CD4-positive, alpha-beta T cell treated with Interleukin-1 beta for 1 hour (primary cell): ENCODE measurements at regions not wholly inside any gene's neighbourhood (a gene's known extent, or its start where the extent isn't known, plus 50 kb on each side); places are given as distances from the start of the nearest gene placed in this dataset.

Source experiments
- DNase-seq, 2 donors: peaks; one replicate each; pipeline ENCODE4 v3.0.0-alpha.2; 2020 to 2022

GRCh38 chr12:77619425-77619824 is 211.3 kb upstream of the NAV3 start:
- DNase-seq = no peak

DNA sequence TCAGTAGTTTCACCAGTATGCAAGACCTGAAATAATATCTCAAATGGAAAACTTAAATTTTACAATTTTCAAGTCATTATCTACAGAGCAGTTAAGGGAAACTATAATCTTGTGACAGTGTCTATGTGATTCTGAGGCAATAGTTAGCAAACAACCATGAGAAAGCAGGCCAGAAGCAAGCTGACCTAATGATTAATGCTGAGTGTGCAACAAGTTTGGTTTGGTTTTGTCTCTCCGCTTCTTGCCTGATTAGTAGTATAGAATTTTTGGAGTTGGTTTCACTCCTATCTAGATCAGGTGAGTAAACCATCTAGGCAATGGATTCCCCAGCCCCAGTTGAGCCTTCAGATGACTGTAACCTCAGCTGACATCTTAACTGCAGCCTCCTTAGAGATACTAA is 212.9 kb upstream of the NAV3 start:
- DNase-seq = no peak

- no peak for DNase-seq
These were observed 215.4 kb upstream of the NAV3 start for GRCh38 chr12:77615332-77615731.

DNA sequence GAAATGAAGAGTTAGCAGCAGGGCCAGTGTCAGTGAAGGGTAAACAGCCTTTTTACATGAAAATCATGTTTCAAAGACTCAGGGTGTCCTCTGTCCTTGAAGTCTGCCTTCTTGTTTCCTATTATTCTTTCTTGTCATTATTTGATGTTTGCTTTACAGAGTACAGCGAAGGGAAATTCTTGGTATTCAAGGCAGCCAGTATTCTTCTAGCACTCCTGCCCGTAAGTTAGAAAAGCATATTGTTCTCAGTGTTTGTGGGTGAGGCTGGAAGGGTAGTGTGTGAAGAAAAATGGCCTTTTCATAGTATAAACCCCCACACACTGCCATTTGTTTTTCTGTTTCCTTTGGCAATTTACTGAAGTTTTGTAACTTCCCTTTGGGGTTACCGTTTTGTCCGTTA is 217.3 kb upstream of the NAV3 start:
- DNase-seq = no peak

DNA sequence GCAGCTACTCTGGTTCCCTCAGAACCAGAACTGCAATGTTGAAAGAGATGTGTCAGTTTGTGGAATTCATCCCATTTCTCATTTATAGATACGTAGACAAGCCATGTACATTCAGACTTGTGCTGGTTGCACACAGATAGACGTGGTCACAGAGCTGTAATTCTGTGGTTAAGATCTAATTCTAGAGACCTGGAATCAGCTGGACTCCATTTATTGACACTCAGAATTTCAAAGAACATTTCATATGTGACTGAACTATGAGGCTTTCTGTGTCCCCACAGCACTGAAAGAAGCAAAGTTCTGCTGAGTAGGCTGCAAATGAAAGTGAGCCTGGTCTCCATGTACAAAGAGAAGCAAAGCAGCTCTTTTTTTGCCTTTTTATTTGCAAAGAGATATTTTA is 220.2 kb upstream of the NAV3 start:
- no peak for DNase-seq

DNA sequence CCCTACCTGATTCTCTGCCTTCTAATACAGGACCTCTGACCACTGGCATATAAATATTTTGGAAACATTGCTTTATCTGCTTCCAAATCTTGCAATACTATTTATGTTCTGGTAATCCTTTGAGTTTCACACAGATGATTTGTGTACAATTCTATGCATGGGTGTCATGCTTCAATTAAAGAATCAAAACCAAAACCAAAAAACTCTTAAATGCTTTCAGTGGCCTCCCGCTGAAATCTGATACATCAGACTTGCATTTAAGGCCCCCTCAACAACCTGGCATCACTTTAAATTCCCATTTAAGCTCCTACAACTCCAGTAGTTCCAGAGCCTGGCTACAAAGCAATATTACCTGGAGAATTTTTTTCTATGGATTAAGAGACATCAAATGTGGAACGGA is 221.7 kb upstream of the NAV3 start:
- no peak for DNase-seq

DNA sequence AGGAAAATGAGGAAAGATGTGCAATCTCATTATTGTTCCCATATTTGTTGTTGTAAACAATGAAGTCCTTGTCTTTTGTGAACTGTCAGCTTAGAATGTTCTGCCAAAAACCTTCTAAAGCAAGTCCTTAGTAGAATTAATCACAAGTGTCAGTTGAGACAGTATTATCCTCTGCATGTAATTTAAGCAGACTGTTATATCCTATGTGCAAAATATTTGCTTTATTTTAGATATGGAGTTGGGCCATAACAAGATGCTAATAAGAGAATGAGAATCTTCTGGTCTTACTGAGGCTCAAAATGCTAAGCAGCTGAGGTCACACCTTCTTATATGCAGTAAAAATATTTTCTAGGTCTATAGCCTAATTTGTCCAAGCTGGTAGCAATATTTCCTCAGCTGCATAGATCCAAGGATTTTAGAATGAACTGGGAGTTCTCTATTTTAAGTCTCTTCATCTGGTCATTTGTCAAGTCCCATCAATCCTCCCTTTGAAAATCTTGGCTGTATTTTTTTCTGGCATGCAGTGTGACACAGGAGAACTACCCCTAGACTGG is 222.3 kb upstream of the NAV3 start:
- no peak for DNase-seq

DNA sequence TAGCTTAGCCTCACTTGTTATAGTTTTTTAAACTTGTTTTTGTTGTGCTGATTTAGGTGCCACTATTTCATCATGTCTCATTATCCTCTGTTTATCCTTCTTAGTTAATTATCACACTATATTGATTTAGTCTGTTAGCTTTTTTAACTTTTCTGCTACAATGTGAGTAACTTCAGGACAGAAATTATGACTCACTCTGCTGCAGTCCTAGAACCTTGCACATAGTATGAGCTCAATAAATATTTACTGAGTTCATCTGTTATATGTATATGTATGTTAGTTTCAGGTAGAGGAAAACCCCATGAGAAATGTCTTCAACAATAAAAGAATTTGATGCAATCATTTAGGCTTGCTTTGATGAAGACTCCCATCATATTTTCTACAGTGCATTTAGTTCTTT is 224.3 kb upstream of the NAV3 start:
- DNase-seq = no peak

GRCh38 chr12:77603946-77604345 is 226.7 kb upstream of the NAV3 start:
- DNase-seq = no peak

GRCh38 chr12:77601069-77601468 is 229.6 kb upstream of the NAV3 start:
- DNase-seq = no peak

DNA sequence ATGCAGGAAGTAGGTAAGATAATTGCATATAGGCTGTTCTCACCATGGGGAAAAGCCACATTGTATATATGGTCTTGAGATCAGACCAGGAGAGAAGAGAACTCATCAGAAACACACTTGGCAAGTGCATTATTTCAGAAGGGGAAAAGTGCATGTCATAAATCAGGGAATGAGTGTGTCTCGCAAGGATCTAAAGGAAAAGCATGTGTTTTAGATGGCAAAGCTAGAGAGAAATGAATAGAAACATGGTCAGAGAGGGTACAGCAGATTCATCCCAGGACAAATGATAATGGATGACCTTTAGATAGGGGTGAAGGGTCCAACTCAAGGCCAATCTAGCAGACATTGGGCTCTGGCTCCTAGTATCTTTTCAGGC is 230.2 kb upstream of the NAV3 start:
- no peak for DNase-seq

DNA sequence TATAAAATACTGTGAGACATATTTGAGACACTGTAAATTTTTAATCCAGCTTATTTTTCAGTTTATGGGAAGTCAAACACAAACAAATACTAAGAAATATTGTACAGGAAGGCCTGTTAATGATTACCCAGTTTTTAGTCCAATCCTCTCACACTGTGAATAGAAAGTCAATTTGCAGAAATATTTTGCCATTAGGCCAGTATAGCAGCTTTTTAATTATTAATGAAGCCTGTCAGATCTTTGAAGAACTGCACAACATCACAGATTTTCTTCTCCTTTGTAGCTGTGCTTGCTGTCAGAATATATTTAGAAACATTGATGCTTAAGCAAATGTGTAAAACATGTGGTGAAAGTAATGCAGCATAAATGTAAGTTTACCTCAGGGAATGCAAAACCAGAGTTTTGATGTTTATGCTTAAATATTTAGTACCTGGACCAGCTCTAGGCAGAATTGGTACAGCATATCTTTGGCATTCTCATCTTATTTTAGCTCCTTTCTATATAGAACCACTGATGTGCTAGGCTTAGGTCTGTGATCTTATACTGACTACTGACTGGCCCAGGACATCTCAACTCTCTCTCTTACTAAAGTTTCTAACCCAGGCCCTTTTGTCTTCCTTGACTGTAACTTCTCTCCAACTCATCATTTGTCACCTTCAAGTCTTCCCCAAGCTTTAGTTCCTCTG is 230.8 kb upstream of the NAV3 start:
- DNase-seq = no peak

- no peak for DNase-seq
These were observed 236.3 kb upstream of the NAV3 start for GRCh38 chr12:77594366-77594765.

GRCh38 chr12:77592836-77593235 is 237.9 kb upstream of the NAV3 start:
- no peak for DNase-seq

GRCh38 chr12:77591959-77592743 is 238.5 kb upstream of the NAV3 start:
- DNase-seq = no peak

DNA sequence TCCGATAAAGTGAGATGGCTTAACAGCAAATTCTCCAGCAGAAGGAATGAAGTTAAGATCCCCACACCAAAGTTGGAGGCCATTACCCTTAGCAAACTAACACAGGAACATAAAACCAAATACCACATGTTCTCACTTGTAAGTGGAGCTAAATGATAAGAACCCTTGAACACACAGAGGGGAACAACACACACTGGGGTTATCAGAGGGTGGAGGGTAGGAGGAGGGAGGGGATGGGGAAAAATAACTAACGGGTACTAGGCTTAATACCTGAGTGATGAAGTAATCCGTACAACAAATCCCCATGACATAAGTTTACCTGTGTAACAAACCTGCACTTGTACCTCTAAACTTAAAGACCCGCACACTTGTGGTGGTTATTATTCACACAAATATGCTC is 240.4 kb upstream of the NAV3 start:
- DNase-seq = no peak

GRCh38 chr12:77584860-77585259 is 245.8 kb upstream of the NAV3 start:
- no peak for DNase-seq

GRCh38 chr12:77578466-77579220 is 252.1 kb upstream of the NAV3 start:
- no peak for DNase-seq

DNA sequence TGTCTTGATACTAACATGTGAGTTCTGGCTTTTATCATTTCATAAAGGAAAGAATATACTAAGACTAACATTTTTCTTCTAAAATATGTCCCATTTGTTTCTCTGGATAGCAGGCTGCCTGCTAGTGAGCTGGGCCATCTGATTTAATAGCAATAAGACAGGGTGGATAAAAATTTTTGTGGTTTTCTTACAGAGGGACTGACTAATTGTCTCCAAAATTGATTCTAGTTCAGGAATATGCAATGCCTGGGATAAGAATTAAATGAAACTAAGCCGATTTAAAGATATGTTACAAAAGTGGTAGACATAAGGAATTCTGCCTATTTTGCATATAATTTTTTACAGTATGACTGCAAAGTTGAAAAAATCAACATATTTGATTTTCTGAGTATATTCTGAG is 252.9 kb upstream of the NAV3 start:
- DNase-seq = no peak

GRCh38 chr12:77575376-77575919 is 255.2 kb upstream of the NAV3 start:
- no peak for DNase-seq

DNA sequence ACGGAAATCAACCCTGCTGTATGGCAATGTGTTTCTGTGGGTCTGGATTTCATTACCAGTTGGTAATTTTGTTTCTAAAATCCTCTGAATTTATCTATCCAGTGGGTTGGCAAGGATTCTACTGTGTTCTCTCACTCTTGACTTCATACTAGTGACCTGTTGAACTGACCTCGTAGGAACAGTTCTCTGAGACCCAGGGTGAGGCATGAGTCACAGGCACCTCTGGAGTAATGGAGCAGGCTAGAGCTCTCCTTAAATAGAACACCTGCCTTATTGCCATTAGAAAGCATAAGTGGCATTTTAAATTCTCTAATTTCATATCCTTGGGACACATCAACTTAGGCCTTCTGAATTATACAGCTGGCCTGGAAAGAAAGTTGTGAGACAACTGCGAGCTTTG is 258.3 kb upstream of the NAV3 start:
- no peak for DNase-seq

- DNase-seq = no peak
These were observed 258.9 kb upstream of the NAV3 start for GRCh38 chr12:77571768-77572167.

GRCh38 chr12:77571127-77571526 is 259.6 kb upstream of the NAV3 start:
- no peak for DNase-seq
